ENCODE measurements at regions not wholly inside any gene's neighbourhood (a gene's known extent, or its start where the extent isn't known, plus 50 kb on each side); places are given as distances from the start of the nearest gene placed in this dataset.

GRCh38 chr13:74039667-74040066 is 94.5 kb downstream of the KLF12 start:
- no peak overlapping the region for H3K4me3 Mint-ChIP-seq (ENCODE audit: unreplicated experiment)
- CTCF ChIA-PET, result interaction anchor here (0.7 kb wide), 1 partner anchor 147 kb away, joined by 5 read pairs; no protein-coding TSS in a partner anchor
- no peak for TF ChIP-seq CTCF (IDR thresholded peaks at IDR 0.05; ENCODE audit: unreplicated experiment)
- intact Hi-C loops (cut with micrococcal nuclease), result no loop called here
- no peaks in the 10 kb centered on the region for H3K27me3 Mint-ChIP-seq (ENCODE audit: insufficient read depth, unreplicated experiment)
- POLR2A ChIA-PET, result no interaction called here
- H3K9me3 Mint-ChIP-seq (ENCODE audit: unreplicated experiment), result no peaks in the 10 kb centered on the region
- peaks cover 17% of the 10 kb centered on the region for H3K4me1 Mint-ChIP-seq (ENCODE audit: insufficient read depth, unreplicated experiment)
- DNase-seq (ENCODE audit: unreplicated experiment), result no peak
- no TSS peak for BruUV-seq (replicated peaks)
- H3K27ac Mint-ChIP-seq (ENCODE audit: low read depth, unreplicated experiment), result no peak overlapping the region
- no peaks in the 10 kb centered on the region for H3K36me3 Mint-ChIP-seq (ENCODE audit: insufficient read depth, unreplicated experiment)

GRCh38 chr13:74039154-74039553 is 95.0 kb downstream of the KLF12 start:
- Mint-ChIP-seq H3K27ac (ENCODE audit: low read depth, unreplicated experiment) (no peak overlapping the region), H3K36me3 (ENCODE audit: insufficient read depth, unreplicated experiment) (no peaks in the 10 kb centered on the region), H3K27me3 (ENCODE audit: insufficient read depth, unreplicated experiment) (no peaks in the 10 kb centered on the region), H3K4me3 (ENCODE audit: unreplicated experiment) (no peak overlapping the region), H3K9me3 (ENCODE audit: unreplicated experiment) (no peaks in the 10 kb centered on the region), H3K4me1 (ENCODE audit: insufficient read depth, unreplicated experiment) (peaks cover 16% of the 10 kb centered on the region)
- BruUV-seq (replicated peaks), result no TSS peak
- intact Hi-C loops (cut with micrococcal nuclease), result no loop called here
- CTCF ChIA-PET, result interaction anchor here (0.7 kb wide), 1 partner anchor 146 kb away, joined by 5 read pairs; no protein-coding TSS in a partner anchor
- DNase-seq (ENCODE audit: unreplicated experiment), result no peak
- TF ChIP-seq CTCF (IDR thresholded peaks at IDR 0.05; ENCODE audit: unreplicated experiment), result no peak
- POLR2A ChIA-PET, result no interaction called here

- no peaks in the 10 kb centered on the region for H3K27me3 Mint-ChIP-seq (ENCODE audit: insufficient read depth, unreplicated experiment)
- BruUV-seq (replicated peaks), result no TSS peak
- H3K9me3 Mint-ChIP-seq (ENCODE audit: unreplicated experiment), result no peaks in the 10 kb centered on the region
- ChIA-PET CTCF (interaction anchor here (0.6 to 0.9 kb wide), 3 partner anchors 11 to 227 kb away, joined by 3 read pairs; no protein-coding TSS in a partner anchor), POLR2A (interaction anchor here (0.9 kb wide), 1 partner anchor 10 kb away, joined by 3 read pairs; no protein-coding TSS in a partner anchor)
- TF ChIP-seq CTCF (IDR thresholded peaks at IDR 0.05; ENCODE audit: unreplicated experiment), result no peak
- no peaks in the 10 kb centered on the region for H3K36me3 Mint-ChIP-seq (ENCODE audit: insufficient read depth, unreplicated experiment)
- H3K27ac Mint-ChIP-seq (ENCODE audit: low read depth, unreplicated experiment), result no peak overlapping the region
- peaks cover 14% of the 10 kb centered on the region for H3K4me1 Mint-ChIP-seq (ENCODE audit: insufficient read depth, unreplicated experiment)
- intact Hi-C loops (cut with micrococcal nuclease), result no loop called here
- DNase-seq (ENCODE audit: unreplicated experiment), result no peak
- no peak overlapping the region for H3K4me3 Mint-ChIP-seq (ENCODE audit: unreplicated experiment)
These were observed 96.4 kb downstream of the KLF12 start for GRCh38 chr13:74037762-74038161.

GRCh38 chr13:74036373-74036772 is 97.8 kb downstream of the KLF12 start:
- intact Hi-C loops (cut with micrococcal nuclease), result no loop called here
- Mint-ChIP-seq H3K4me1 (ENCODE audit: insufficient read depth, unreplicated experiment) (peaks cover 19% of the 10 kb centered on the region), H3K9me3 (ENCODE audit: unreplicated experiment) (no peaks in the 10 kb centered on the region), H3K27ac (ENCODE audit: low read depth, unreplicated experiment) (no peak overlapping the region), H3K27me3 (ENCODE audit: insufficient read depth, unreplicated experiment) (no peaks in the 10 kb centered on the region), H3K4me3 (ENCODE audit: unreplicated experiment) (no peak overlapping the region), H3K36me3 (ENCODE audit: insufficient read depth, unreplicated experiment) (no peaks in the 10 kb centered on the region)
- POLR2A ChIA-PET, result no interaction called here
- no peak for DNase-seq (ENCODE audit: unreplicated experiment)
- BruUV-seq (replicated peaks), result no TSS peak
- TF ChIP-seq CTCF (IDR thresholded peaks at IDR 0.05; ENCODE audit: unreplicated experiment), result no peak
- CTCF ChIA-PET, result no interaction called here
